ENCODE measurements at regions not wholly inside any gene's neighbourhood (a gene's known extent, or its start where the extent isn't known, plus 50 kb on each side); places are given as distances from the start of the nearest gene placed in this dataset.

DNA sequence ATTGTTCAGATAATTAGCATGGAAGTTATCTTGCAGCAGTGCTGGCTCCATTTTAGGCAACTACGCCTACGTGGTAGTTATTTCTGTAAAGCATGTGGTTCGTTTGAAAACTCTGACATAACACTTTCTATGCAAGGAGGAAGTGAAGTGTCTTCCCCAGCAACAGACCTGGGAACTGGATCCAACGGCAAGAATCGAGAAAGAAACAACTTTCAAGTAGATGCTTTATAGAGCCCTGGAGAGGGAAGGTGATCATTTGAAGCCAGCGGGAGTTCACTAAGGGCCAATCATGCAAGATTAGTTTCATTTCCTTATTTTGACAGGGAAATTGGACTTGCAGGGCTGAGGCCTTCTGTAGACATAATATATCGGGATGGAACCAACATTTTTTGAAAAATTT lies 218.3 kb downstream of the ACKR3 start:
- TF ChIP-seq, protein P1, sequence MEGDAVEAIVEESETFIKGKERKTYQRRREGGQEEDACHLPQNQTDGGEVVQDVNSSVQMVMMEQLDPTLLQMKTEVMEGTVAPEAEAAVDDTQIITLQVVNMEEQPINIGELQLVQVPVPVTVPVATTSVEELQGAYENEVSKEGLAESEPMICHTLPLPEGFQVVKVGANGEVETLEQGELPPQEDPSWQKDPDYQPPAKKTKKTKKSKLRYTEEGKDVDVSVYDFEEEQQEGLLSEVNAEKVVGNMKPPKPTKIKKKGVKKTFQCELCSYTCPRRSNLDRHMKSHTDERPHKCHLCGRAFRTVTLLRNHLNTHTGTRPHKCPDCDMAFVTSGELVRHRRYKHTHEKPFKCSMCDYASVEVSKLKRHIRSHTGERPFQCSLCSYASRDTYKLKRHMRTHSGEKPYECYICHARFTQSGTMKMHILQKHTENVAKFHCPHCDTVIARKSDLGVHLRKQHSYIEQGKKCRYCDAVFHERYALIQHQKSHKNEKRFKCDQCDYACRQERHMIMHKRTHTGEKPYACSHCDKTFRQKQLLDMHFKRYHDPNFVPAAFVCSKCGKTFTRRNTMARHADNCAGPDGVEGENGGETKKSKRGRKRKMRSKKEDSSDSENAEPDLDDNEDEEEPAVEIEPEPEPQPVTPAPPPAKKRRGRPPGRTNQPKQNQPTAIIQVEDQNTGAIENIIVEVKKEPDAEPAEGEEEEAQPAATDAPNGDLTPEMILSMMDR (IDR thresholded peaks at IDR 0.05): no peak
- TF ChIP-seq RFX5 (IDR thresholded peaks at IDR 0.05; ENCODE audit: low read length) (no peak), GABPA (IDR thresholded peaks at IDR 0.05; ENCODE audit: low read depth) (no peak), EP300 (IDR thresholded peaks at IDR 0.05; ENCODE audit: borderline replicate concordance in 1 of 2, low read depth in 1 of 2, low read length in 1 of 2) (no peak), NRF1 (IDR thresholded peaks at IDR 0.05; ENCODE audit: low read depth, low read length) (no peak)
